Astrocyte of the spinal cord (primary cell): ENCODE measurements at regions not wholly inside any gene's neighbourhood (a gene's known extent, or its start where the extent isn't known, plus 50 kb on each side); places are given as distances from the start of the nearest gene placed in this dataset.

Experiments
- DNase-seq: peaks from one replicate; pipeline ENCODE4 v3.0.0; 2011; ENCODE audit warnings: low read depth, low spot score
- H3K4me3 ChIP-seq: 2 replicates; pipeline ENCODE4 v1.5.1; 2011; ENCODE audit warnings: low read depth, mild to moderate bottlenecking, low read length, moderate library complexity
- CTCF ChIP-seq: IDR thresholded peaks from 2 replicates; pipeline ENCODE4 v1.5.1; 2012; ENCODE audit warnings: low read depth, mild to moderate bottlenecking, low read length, inconsistent platforms
- in situ Hi-C: cut with HindIII; loops from 2 replicates; pipeline ENCODE4 v1.10.0; 2017; ENCODE audit warnings: low sequenced_read_pairs

- H3K4me3 ChIP-seq: no peak overlapping the region
- DNase-seq: no peak
- in situ Hi-C loops: no loop called here
- TF ChIP-seq CTCF: no peak
Measured at GRCh38 chr2:42939411-42940206, 147.2 kb upstream of the HAAO start.

GRCh38 chr2:42938671-42939370, 146.4 kb upstream of the HAAO start:
- no peak overlapping the region for H3K4me3 ChIP-seq
- in situ Hi-C loops: no loop called here
- TF ChIP-seq CTCF: no peak
- no peak for DNase-seq

- TF ChIP-seq CTCF: no peak
- no peak for DNase-seq
- in situ Hi-C loops: no loop called here
- no peak overlapping the region for H3K4me3 ChIP-seq
Measured at GRCh38 chr2:42937171-42937875, 144.9 kb upstream of the HAAO start.

- in situ Hi-C loops: no loop called here
- no peak overlapping the region for H3K4me3 ChIP-seq
- TF ChIP-seq CTCF: no peak
- DNase-seq: no peak
Measured at GRCh38 chr2:42935692-42936671, 143.6 kb upstream of the HAAO start.

GRCh38 chr2:42934580-42935186, 142.3 kb upstream of the HAAO start:
- H3K4me3 ChIP-seq: no peak overlapping the region
- TF ChIP-seq CTCF: no peak
- in situ Hi-C loops: no loop called here
- DNase-seq: no peak

- no peak overlapping the region for H3K4me3 ChIP-seq
- in situ Hi-C loops: no loop called here
- TF ChIP-seq CTCF: no peak
- DNase-seq: no peak
Measured at GRCh38 chr2:42933824-42934254, 141.5 kb upstream of the HAAO start.
